HG03521 (cell line): ENCODE measurements at regions not wholly inside any gene's neighbourhood (a gene's known extent, or its start where the extent isn't known, plus 50 kb on each side); places are given as distances from the start of the nearest gene placed in this dataset.

Experiments
- ATAC-seq: cut with Tn5 transposase; IDR thresholded peaks from one replicate; pipeline ENCODE4 v1.9.1; 2021; ENCODE audit warnings: mild to moderate bottlenecking, moderate library complexity; ENCODE audit not compliant: unreplicated experiment

DNA sequence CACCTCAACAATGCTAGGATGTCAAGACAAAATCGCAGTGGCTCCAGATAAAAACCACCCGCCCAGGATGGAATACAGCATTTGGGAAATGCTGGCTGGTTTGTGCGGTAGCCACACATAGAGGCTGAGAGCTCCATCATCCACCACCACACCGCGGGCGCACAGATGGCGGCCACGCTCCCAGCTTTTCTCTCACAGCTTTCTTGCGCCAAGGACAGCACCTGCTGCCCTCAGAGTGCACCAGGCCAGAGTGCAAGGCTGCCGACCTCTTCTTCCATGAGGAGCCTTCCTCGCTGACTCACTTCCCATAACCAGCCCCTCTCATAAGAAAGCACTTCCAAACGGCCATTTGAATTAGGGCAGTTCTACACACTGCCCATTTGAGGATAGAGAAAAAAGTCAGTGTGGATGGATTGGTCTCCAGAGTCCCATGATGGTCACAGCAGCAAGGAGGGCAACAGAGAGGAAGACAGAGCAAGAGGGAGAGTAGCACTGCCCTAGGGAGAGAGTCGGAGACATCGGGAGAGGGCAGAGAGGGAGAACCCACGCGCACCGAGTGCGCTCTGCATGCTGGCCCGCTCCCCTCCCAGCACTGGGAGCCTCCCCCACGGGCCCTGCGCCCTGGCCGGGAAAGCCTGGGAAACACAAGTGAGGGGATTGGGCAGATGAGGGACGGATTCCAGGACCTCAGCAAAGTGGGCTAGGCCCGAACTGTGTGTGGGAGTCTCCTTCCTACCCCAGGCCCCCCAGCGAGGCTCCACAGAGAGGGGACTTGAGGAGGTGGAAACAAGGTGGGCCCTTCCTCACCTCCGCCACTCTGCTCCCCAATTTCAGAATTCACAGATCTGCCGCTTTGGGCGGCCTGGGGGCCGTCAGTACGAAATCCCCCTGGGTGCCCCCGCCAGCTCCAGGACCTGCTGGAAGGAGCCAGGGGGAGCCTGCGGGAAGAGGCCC, 156.9 kb downstream of the USP12 start:
- no peak for ATAC-seq

DNA sequence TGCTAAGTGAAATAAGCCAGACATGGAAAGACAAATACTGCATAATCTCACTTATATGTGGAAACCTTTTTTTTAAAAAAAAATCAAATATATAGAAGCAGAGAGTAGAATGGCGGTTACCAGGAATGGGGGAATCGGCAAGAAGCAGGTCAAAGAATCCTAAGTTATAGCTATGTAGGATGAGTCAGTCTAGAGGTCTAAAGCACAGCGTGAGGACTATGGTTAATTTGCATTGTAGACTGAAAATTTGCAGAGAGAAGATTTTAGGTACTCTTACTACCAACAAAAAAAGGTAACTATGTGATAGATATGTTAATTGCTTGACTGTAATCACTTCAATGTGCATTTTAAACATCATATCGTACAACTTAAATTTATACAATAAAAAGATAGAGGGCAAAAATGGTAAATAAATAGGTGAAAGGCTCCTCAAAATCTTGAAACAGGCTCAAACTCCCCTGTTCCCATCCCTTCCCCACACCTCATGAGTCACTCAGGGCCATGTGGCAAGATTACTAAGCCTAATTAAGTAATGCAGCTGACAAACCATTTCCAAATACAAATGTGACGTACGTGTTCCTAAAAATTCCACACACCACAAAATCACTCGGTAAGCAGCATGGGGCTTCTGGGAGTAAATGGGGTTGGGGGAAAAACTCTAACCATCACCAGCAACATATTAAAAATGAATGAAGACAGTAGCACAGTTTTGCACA, 159.0 kb downstream of the USP12 start:
- ATAC-seq = no peak

DNA sequence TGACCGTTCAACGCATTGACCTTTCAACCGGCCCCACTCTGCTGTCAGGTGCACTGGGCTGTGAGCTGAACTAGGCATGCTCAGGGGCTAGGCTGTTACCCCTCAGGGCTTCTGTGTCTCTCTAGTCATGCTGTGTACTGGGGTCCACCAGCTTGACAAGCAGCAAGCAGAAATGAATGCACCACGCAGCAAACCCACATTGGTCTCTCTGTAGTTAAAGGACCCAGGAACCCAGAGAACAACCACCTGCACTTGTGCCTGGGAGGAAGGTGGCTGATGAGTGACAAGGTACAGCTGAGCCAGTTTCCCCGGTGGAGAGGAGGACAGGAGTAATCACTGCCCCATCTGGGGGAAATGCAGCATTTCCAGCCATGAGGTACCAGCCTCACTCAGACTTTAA, 159.9 kb downstream of the USP12 start:
- no peak for ATAC-seq

DNA sequence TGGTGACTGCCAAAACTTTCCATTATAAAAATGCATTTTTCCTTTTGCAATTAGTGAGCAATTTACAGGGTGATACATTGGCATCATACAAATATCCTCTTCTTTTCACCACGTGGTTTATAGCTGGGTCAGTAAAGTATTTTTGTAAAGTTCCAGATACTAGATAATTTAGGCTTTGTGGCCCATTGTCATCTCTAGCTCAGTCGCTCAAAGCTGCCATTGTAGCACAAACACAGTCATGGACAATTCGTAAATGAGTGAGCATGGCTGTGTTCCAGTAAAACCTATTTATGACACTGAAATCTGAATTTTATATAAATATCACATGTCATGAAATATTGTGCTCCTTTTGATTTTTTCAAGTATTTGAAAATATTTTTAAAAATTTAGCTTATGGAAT, 162.9 kb downstream of the USP12 start:
- no peak for ATAC-seq

DNA sequence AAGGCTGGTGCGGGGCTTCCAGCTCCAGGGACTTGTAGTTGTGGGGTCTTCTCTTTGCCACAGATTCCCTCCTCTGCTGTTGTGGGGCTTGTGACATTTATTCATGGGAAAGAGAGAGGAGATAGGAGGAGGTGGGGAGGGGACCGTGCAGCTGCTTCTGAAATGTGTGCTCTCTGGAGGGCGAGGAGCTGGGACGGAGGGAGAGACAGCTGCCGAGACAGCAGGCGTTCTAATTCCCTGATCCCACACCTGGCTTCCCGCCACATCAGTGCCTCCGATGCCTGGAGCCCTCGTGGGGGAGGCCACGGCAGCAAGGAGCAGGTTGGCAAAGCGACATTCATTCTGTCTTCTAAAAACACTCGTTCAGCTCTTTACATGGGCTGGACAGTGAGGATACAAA, 164.4 kb downstream of the USP12 start:
- no peak for ATAC-seq

DNA sequence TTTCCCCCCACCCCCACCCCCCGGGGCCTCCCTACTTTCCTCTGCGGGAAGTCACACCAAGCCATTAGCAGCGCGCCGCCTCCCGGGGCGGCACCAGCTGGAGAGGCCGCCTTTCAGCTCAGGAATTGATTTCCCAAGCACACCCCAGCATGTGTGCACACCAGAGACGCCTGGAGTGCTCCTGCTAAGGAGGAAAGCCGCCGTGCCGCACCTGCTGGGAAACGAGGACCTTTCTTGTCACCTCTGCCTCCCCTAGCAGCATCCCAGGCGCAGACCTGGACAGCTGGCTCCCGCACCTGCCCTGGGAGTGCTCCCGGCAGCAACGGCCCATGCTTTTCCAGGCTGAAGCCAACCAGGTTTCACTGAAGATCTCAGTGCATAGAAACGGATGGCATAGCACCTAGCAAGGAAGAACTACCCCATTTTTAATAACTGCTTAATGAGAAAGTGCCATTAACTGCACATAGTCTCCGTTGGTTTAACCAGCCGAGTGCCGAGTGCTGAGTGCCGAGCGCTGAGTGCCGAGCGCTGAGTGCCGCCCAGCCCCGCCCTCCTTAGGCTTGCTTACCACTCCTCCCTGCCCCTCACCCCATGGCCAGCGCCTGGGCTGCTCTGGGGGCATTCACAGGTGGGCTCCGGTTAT, 165.0 kb downstream of the USP12 start:
- ATAC-seq = no peak

DNA sequence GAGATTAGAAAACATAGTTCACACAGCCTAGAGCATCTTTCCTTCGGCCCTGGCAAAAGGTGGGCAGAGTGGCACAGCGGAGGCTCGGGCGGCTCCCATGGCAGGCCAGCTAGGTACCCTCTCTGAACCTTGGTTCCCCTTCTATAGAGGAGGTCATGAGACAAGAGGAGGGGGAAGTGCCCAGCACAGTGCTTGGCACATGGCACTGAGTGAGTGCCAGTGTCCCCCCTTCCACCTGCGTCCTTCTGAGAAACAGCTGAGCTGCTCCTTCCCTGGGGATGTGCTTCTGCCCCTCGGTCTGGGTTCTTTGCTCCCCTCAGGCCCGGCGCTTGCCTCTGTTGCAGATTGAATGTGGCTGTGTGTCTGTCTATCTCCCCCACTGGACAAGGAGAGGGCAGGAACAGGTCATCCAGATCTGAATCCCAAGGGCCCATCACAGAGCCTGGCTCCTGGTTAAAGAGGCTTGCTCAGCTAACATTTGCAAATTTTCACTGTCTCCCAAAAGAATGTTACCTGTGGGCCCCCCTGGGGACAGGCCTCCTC, 165.6 kb downstream of the USP12 start:
- no peak for ATAC-seq

DNA sequence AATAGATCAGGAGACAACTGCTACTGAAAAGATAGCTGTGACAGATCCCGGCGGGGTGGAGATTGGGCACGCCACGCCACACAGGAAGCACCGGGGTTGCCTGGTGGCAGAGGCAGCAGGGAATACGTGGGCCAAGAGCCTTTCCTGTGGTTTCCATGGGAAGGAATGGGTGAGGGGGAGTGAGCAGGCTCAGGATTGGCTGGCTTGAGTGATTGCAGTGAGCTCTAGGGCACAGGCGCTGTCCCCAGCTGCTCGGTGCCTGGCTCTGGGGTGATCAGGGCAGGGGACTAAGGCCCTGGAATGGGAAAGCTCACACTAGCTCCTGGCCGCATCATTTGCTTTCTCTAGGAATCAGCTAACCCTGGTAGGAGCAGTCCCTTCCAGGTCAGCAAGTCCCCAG, 166.1 kb downstream of the USP12 start:
- ATAC-seq = no peak

DNA sequence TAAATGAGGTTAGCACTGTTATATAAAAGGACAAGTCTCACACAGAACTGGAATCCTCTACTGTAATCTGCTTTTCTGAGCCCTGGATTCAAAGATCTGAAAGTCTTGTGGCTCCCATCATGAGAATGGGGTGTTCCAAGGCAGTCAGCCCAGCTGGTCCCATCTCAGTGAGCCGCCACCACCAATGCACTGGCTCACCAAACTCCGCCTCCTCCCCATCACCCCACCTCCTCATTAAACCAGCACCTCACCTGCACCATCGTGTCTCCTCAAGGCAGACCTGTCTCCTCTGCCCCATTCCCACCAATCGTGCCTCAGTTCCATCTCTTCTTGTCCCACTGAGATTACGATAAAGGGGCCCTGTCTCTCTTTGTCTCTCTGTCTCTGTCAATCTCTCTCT, 166.7 kb downstream of the USP12 start:
- ATAC-seq = no peak

DNA sequence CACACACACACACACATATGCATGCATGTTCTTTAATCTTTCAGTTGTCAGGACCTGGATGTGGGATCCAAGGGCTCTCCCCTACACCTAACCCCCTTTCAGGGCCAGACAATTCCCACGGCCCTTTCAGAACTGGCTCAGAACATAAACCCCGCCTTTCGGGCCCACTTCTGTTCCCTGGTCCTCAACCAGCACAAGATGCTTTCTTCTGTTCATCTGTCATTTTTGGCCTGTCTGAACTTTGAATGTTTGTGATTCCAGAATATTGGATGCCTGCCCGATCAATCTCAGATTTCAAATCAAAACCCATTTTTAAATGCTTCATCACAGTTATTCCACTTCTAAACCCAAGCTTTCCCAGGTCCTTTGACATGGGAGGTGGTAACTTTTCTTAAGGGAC, 167.3 kb downstream of the USP12 start:
- ATAC-seq = no peak

DNA sequence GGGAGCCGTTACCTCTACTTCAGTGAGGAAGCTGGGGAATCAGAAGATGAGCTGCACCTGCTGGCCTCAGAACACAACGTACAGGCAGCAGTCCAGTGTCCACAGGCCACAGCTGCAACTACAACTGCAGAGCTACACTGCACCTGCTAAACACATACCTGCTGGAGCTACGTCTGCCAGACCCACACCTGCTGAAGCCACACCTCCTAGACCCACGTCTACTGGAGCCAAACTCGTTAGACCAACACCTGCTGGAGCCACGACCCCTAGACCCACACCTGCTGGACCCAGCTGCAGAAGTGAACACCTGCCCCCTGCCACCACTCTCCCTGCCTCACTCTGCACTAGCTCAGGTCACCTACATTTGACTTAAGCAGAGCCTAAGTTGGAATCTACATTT, 169.9 kb downstream of the USP12 start:
- no peak for ATAC-seq

DNA sequence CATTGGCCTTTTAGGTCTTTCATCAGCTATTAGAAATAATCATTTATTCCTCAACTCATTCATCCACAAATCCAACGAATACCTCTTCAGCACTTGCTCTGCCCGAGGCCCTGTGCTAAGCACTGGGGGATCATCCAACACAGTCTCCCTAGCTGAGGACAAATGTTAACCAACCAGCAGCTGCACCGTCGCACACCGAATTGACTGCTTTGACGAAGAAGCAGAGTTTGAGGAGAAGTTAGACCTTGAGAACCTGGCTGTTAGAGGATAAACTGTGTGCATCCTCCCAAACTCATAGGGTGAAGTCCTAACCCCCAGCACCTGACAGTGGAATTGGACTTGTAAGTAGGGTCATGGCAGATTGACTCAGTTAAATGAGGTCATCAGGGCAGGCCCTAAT, 170.9 kb downstream of the USP12 start:
- no peak for ATAC-seq

DNA sequence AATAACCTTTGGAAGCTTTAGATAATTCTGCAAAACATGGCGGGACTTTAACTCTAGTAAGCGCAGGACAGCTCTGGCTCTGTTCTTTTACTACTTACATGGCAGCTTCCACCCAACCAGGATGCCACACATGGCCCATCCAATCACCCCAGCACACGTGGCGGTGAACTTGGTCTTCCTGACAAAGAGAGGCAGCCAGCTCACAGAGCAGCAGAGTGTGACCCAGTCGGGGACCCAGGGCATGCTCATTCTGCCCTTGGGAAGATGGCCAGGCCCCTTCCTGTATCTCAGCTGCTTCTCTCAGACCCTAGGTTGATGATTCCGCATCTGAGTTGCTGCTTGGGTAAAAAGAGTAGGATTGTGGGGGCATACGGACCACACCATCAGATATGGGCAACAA, 172.1 kb downstream of the USP12 start:
- no peak for ATAC-seq

DNA sequence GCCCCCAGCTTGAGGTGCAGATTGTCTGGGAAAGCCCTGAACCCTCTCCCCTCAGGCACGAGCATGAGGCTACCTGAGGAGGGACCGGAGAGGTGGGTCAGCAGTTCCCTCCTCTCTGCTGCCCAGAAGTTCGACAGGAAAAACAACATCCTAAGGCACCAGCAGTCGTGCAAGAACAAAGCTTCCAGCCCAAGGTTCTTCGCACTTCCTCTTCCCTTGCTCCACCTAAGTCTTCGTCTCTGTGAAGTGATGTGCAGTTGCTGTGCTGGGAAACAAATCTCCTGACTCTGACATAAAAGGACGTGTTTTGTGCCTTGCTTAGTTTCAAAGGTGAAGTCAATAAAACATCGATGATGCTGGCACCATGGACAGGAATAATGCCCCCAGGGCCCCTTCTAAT, 173.3 kb downstream of the USP12 start:
- ATAC-seq = no peak

DNA sequence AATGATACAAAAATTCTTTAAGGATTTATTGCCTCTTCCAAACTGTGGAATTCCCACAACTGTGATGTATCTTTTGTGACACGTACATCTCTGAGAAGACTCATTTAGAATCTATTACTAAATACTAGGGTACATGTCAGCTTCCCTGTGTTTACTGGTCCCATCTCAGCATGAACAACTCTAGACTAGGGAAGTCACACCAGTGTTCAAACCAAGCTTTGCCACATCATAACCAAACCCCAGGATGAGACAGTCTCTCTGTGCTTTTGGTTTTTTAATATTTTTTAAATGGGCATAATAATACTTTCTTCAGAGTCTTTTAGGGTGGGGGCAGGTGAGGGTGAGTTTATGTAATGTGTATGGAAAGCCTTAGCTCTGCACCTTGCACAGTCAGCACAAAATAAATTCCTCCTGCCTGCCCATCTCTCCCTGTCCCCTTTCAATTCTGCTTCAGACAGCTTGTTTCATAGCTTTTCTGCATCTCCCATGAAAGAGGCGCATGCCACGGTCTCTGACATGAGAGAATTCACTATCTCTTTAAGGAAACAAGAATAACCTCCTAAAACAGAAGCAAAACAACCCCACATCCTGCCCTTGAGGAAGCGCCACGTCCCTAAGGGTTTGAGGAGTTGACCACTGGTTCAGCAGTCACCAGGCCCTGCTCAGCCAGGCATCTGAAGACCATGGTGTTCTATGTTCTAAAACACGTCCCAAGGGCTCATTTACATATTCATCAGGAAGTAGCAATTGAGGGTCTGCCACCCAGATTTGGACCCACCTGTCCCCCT, 174.5 kb downstream of the USP12 start:
- peak; percentile 79 for ATAC-seq

DNA sequence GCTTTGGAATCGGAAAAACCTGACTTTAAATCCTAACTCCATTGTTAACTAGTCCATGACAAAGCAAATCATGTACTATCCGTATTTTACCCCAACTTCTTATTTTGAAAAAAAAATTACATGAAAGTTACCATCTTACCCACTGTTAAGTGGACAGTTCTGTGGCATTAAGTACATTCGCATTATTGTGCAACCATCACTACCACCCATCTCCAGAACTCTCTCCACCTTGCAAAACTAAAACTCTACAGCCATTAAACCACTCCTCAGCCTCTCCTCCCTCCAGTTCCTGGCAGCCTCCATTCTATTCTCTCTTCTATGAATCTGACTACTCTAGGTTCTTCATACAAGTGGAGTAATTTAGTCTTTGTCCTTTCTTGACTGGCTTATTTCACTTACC, 176.5 kb downstream of the USP12 start:
- no peak for ATAC-seq

DNA sequence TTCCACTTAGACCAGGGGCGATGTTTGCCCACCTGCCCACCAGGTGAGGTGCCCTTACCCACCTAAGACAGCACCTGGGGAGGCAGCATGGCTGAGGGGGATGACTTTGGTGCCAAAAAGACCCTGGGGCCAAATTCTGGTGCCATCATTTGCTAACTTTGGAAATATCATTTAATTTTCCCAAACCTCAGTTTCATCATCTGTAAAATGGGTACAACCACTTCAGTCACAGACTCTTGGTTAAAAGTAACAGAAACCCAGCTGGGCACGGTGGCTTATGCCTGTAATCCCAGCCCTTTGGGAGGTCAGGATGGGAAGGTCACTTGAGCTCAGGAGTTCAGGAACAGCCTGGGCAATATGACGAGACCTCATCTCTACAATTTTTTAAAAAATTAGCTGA, 177.8 kb downstream of the USP12 start:
- ATAC-seq = no peak

DNA sequence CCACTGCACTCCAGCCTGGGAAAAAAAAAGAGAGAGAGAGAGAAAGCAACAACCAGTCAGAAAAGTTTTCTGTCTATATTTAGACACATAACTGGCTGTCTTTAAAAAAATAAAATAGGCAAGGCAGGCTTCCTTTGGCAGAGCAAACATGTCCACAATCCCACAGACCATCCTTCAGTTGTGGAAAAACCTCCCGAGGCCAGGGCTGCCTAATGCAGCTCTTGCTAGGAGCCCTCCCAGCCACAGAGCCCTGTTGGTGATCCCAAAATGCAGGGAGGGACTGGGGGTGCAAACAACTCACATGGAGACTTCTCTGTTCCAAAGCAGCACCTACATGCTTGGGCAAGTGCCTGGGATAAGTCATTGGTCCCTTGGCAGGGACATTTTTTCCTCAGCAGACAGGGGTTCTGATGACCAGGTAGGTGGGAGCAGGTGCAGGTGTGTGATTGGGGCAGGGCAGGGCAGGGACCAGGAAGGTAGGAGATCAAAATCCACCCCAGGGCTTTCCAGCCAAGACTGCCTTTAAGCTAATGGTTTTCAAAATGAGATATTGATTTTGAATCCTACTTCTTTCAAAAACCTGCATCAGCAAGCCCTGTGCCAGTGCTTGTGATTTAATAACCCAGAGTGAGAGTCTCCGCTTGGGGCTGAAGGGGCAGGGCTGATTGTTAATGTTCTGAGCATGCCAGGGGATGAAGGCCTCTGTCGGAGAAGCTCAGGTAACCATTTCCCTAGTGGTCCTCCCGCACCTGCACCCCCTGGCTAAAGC, 178.5 kb downstream of the USP12 start:
- no peak for ATAC-seq

DNA sequence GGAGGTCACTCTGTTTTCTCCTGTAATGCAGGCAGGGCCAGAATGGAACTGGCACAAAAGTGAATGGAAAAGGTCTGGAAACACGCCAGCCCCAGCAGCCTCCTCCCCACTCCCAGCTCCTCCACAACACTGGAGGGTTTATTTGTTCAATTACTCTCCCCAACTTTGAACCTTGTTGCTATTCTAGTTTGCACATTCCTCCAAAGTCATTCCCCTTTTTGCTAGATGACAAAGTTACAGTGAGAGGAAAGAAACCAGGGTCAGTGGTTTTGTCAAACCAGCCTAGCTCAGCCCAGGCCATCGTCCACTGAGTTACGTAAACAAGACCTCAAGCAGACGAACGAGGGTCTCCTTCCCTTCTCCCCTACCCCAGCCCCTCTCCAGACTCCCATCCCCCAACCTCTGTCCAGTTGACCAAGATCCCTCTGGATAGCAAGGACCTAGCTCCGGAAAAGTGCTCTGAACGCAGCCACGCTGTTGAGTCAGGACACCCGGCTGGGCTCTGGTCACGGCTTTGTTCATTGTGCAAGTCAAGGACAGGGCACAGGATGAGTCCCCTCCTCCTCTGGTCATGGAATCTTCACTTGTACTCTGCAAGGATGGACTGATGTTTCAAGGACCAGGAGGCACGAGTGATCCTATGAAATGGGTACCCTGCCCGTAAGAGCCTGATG, 180.0 kb downstream of the USP12 start:
- ATAC-seq = no peak
